ENCODE measurements at regions not wholly inside any gene's neighbourhood (a gene's known extent, or its start where the extent isn't known, plus 50 kb on each side); places are given as distances from the start of the nearest gene placed in this dataset.

GRCh38 chr18:77600674-77601073 is 351.0 kb downstream of the GALR1 start:
- no peak for DNase-seq

DNA sequence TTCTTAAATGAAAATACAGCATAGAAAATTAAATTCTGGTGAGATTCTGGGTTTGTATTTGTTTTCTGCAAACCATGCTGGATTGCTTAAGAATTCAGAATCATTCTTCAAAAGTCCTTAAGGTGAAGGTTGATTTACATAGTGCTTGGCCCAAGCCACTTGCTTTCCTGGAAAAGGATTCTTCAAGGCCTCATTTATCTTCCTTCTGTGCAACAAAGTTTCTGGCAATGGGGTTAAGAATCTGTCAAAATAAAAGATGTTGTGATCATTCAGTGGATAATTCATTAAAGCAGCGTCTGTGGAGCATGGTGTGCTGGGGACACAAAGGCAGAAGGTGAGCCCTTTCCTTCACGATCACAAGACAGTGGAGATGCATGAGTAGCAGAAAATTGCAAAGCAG is 351.9 kb downstream of the GALR1 start:
- DNase-seq = no peak

DNA sequence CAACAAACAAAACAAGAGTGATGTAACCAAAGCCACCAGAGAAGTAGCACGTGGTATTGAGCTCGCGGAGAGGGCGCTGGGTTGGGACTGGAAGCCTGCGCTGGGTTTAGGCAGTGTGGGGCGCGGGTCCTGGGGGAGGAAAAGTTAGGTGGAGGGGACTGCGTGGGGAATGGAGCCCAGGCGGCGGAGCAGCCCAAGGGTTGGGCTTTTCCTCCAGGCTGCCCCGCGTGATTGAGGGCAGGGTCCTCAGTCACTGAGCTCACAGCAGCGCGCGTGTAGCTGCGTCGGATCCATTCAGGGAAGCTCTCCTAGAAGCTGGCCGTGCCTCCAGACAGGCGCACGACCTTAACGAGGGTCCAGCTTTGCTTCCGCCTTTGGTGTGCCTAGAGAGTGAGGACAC is 357.4 kb downstream of the GALR1 start:
- DNase-seq = no peak

GRCh38 chr18:77608807-77609206 is 359.2 kb downstream of the GALR1 start:
- DNase-seq = no peak

DNA sequence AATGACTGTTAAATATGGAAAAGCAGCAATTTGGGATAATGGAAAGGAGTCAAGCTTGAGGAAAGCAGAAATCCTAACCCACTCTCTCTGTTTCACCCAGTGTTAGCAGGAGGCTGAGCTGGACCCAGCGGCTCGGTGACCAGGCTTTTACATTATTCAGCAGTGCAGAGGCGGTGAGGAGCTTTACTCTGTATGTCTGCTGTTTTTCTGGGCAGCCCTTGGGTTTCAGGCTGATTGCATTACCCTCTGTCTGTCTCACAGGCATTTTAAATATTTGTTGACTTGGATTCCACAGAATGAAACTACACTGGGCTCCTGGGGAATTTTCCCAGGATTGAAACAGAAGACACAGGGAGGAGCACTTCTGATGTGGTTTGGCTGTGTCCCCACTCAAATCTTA is 368.0 kb downstream of the GALR1 start:
- DNase-seq = no peak

DNA sequence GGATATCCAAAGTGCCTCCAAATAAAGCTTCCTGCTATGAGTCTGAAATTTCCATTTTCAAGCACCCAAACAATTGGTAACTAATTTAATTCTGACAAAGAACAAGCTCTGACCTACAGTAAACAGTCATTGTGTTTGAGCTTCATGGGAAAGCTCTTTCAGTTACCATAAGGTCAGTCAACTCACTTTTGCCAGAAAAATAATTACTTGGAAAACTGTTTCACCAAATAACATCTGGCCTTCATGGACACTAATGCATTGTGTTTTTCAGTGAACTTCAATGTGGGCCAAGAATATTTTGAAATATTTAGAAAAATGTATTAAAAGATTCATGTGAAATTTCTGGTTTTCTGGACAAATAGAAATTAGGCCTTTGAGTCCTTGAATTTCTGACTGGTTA is 369.9 kb downstream of the GALR1 start:
- DNase-seq = no peak

DNA sequence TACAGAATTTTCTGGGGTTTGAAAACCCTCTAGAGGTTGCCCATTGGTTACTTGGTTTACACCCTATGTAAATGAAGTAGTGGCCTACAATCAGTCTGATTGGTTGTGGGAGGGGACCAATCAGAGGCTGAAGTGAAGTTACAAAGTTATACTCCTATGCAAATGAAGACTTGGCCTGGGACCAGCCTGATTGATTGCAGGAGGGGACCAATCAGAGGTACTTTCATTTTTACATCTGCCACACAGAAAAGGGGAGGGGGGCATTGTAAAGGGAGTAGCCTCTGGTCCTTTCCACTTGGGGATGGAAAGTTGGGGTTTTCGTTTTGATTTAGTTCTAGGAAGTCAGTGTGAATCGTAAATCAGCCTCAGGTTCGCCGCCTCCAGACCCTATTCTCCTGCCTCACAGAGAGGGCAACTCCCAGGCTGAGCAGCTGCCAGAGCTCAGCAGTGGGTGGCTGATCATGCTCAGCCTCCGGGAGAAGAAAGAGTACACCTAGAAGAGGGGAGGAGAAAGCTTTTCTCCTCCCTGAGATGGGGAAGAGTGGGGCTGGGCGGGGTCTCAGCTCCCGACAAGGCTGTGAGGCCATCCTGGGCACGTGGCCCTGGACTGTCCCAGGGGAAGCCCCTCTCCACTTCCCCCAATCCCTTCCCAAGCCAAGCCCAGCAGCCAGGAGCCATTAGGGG is 372.5 kb downstream of the GALR1 start:
- DNase-seq = no peak

- DNase-seq = no peak
Observed at GRCh38 chr18:77632758-77633157, 383.1 kb downstream of the GALR1 start.

- no peak for DNase-seq
Observed at GRCh38 chr18:77634494-77634893, 384.8 kb downstream of the GALR1 start.

GRCh38 chr18:77635451-77635850 is 385.8 kb downstream of the GALR1 start:
- no peak for DNase-seq

GRCh38 chr18:77635858-77636257 is 386.2 kb downstream of the GALR1 start:
- no peak for DNase-seq

GRCh38 chr18:77645170-77645872 is 395.7 kb downstream of the GALR1 start:
- DNase-seq = no peak

GRCh38 chr18:77647472-77647871 is 397.8 kb downstream of the GALR1 start:
- DNase-seq = no peak

DNA sequence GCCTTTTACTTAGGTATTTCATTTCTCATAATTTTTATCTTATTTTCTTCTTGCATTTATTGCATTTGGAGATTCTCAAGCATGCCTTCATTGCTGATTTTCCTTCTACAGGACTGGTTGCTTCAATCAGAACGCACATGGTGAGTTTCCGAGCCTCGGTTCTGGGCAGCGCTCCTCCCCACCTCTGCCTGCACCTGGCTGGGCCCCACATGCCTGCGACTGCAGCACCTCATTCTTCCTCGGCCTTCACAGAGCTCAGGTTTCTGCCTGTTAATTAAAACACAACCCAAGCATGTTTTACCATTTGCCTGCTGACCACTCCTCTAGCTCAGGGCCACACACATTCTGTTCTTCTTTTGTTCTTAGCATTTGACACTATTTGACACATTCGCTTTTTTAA is 398.8 kb downstream of the GALR1 start:
- no peak for DNase-seq

DNA sequence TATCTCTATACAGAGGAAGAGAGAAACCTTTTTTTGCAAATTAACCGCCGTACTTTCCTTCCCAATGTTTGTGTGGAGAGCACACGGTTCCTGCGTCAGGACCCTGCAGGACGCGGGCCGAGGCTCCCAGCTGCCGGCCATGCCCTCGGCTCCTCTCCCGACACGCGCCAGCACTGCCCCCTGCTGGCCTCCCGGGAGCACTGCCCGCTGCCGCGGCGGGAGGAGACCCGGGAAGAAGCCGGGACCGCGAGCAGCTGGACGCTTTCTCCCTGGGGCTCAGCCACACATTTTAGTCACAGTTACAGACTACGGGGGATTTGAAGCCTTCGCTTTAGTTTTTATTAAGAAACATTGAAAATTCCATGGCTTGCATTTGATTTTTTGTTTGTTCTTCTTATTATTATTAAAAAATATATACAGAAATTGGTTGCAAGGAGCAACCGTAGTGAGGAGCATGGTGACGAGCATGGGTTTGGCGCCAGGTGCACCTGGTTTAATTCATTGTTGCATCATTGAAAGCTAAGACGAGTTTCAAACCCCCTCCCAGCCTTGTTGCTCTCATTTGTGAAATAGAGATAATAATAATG is 401.2 kb downstream of the GALR1 start:
- peak; percentile 79 for DNase-seq

- DNase-seq = no peak
Observed at GRCh38 chr18:77651441-77651840, 401.8 kb downstream of the GALR1 start.

DNA sequence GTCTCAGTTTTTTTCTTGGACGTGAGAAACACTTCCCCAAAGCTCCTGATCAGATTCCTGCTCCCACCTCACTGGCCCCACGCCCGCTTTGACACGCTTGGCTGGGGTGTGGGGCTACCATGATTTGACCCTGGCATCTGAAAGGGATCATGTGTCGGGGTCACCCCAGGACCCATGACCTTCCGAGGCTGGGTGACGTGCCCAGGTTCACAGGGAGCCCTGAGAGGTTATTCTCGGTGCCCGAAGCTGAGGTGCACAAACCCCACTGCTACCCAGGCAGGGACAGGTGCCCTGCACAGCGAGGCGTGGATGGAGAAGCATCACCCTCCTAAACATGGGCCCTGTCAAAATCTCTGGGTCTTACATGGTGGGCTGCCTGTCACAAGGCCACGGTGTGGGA is 404.1 kb downstream of the GALR1 start:
- DNase-seq = no peak

DNA sequence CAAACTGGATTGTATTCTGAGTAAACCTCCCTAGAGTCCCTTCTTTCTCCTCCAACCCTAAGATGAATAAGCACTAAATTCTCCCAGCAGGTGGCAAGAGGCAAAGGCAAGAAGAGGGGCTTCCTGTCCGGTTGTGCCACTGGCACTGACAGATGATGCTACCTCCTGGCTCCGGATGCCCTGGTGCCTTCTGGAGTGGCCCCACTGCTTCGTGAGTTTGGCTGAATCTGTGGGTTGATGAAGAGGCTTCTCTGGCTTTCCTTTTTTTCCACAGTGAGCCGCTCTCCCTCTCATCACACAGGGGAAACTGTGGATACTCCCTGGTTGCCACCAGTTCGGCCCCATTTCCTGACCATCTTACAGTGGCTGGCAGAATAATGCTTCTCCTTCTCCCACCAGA is 404.7 kb downstream of the GALR1 start:
- no peak for DNase-seq

GRCh38 chr18:77657651-77658298 is 408.1 kb downstream of the GALR1 start:
- no peak for DNase-seq

- DNase-seq = no peak
Observed at GRCh38 chr18:77658299-77658662, 408.6 kb downstream of the GALR1 start.

DNA sequence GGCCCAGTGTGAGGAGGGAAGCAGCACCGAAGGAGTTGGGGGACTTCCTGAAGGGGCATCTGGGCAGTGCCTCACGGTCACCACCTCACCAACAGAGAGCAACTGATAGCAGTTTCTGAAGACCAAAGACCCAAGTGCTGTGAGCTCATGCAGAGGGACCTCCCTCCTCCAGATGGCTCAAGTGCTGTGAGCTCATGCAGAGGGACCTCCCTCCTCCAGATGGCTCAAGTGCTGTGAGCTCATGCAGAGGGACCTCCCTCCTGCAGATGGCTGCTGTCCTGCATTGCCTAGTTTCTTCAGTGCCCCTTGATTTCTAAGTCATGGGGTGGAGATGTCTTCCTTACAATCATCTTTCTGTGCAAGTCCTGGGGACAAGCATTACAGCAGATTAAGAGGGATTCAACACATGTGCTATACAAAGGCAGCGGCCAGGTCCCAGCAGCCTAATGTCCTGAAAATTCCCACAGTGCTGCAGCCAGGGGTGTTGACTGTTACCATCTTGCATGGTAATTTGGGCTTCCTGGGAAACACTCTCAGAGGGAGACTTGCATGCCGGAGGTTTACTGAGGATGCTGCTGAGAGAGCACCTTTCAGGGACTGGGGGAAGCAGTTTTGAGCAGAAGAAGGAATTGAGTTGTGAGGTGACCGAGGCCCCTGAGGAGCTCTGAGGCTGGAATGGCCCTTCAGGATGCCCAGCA is 409.3 kb downstream of the GALR1 start:
- no peak for DNase-seq

DNA sequence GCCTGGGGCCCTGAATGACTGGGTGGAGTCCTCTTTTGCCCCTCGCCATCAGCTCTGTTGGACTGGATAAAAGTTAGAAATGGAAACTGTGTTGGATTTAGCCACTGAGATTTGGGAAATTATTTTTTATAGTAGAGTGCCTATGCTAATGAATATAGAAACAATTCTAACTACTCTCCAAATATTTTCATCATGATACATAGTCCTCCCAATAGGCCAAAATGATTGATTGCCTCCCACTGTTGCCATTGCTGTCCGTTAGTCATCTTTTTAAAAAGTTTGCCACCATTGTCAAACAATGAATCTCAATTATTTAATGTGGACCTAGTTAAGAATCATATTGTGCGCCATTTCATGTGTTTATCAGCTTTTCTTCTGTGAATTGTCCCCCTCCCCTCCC is 417.0 kb downstream of the GALR1 start:
- no peak for DNase-seq

GRCh38 chr18:77668219-77668618 is 418.6 kb downstream of the GALR1 start:
- DNase-seq = no peak

Data from SHP77 treated with DMSO at 0.1 percent for 48 hours (cell line).